ENCODE measurements at regions not wholly inside any gene's neighbourhood (a gene's known extent, or its start where the extent isn't known, plus 50 kb on each side); places are given as distances from the start of the nearest gene placed in this dataset.

DNA sequence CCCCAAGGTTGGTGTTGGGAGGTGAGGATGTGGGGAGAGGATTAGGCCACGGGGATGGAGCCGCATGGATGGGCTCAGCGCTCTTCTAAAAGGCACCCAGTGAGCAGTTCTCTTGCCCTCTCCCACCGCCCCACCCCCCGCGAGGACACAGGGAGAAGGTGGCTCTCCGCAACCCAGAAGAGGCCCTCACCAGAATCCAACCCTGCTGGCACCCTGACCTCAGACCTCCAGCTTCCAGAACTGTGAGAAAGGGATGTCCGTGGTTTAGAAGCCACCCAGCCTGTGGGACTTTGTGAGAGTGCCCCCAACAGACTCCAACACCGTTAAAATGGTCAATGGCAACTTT lies 242.8 kb upstream of the PPP2R2D start:
- no peaks in the 10 kb centered on the region for H3K9me3 ChIP-seq (ENCODE audit: control insufficient read depth, low read length)
- H3K4me1 ChIP-seq (ENCODE audit: control insufficient read depth, insufficient read depth, low read length, poor library complexity, severe bottlenecking) = peaks cover 2% of the 10 kb centered on the region
- no peak overlapping the region for H3K4me3 ChIP-seq (ENCODE audit: extremely low read depth, insufficient read depth, low read length, poor library complexity, severe bottlenecking)
- no peak overlapping the region for H3K27ac ChIP-seq (ENCODE audit: low read depth, low read length, severe bottlenecking)
- H3K36me3 ChIP-seq (ENCODE audit: control insufficient read depth, insufficient read depth, low read length) = no peaks in the 10 kb centered on the region
- WGBS, 2 experiments (ENCODE audit: insufficient coverage in 2 of 2) = 88 to 91% methylated on average over 4 of the region's 9 CpGs

DNA sequence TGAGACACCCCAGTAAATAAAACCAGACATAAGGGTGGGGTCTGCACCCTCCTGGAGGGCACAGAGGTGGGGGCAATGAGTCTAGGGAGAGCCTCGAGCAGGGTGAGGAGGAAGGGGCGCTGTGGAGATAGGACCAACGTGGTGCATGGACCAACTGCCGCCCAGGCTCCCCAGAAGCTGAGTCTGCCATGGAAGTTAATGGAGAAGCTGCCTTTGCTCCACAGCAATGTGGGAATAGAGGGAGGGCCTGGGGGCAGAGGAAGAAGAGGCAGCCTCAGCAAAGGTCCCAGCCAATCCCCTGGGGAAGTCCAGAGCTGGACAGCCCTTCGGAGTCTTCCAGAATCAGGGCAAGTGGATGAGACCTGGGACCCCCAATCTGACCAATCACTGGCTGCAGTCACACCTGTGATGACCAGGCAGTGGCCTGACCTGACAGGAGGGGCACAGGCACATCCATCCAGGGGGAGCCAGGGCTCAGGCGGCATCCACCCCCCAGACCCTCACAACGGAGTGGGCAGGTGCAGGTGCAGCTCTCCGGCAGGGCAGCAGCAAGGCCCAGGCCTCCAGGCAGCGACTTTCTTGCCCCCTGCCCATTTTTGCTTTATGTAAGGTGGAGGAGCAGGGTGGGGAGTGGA lies 242.2 kb upstream of the PPP2R2D start:
- Histone ChIP-seq H3K27ac (ENCODE audit: low read depth, low read length, severe bottlenecking) (no peak overlapping the region), H3K9me3 (ENCODE audit: control insufficient read depth, low read length) (no peaks in the 10 kb centered on the region), H3K36me3 (ENCODE audit: control insufficient read depth, insufficient read depth, low read length) (no peaks in the 10 kb centered on the region), H3K4me3 (ENCODE audit: extremely low read depth, insufficient read depth, low read length, poor library complexity, severe bottlenecking) (no peak overlapping the region), H3K4me1 (ENCODE audit: control insufficient read depth, insufficient read depth, low read length, poor library complexity, severe bottlenecking) (peaks cover 2% of the 10 kb centered on the region)
- 60 to 81% methylated on average over 4 to 7 of the region's 9 CpGs for WGBS, 2 experiments (ENCODE audit: insufficient coverage in 2 of 2)

DNA sequence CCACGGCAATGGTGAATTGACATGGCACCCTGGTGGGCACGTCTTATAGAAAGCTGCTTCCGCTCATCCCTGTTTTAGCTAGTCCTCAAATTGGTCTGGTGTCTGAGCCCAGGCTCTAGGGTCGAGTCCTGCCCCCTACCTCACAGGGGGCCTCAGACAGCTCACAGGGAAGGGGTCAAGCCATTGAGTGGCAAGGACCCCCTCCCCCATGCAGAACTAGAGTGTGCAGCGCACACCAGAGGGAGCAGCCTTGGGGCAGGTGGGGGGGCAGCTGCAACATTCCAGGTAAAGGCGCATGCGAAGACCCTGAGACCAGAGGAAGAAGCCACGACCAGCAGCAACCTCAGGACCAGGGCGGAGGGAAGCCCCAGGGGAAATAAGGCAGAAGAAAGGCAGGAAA lies 240.4 kb upstream of the PPP2R2D start:
- no peaks in the 10 kb centered on the region for H3K9me3 ChIP-seq (ENCODE audit: control insufficient read depth, low read length)
- 88 to 90% methylated on average over 5 to 9 of the region's 9 CpGs for WGBS, 2 experiments (ENCODE audit: insufficient coverage in 2 of 2)
- H3K4me3 ChIP-seq (ENCODE audit: extremely low read depth, insufficient read depth, low read length, poor library complexity, severe bottlenecking) = no peak overlapping the region
- H3K4me1 ChIP-seq (ENCODE audit: control insufficient read depth, insufficient read depth, low read length, poor library complexity, severe bottlenecking) = no peaks in the 10 kb centered on the region
- H3K27ac ChIP-seq (ENCODE audit: low read depth, low read length, severe bottlenecking) = no peak overlapping the region
- H3K36me3 ChIP-seq (ENCODE audit: control insufficient read depth, insufficient read depth, low read length) = no peaks in the 10 kb centered on the region

DNA sequence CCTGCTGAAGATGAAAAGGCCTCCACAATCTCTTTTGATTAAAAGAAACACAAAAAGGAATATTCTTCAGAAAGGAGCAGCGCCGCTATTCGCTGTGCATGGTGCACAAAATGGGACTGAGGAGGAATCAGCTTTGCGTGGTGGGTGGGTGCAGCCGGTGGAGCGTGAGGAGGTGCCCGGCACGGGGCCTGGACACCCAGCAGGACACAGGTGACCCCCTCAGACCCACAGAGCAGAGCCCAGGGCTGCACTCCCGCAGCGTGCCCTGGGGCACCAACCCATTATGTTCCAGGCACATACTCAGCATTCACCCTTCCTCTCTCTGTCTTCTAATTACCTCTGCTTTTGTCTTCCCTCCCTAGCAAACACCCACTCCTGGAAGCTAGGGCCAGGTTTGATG lies 238.0 kb upstream of the PPP2R2D start:
- no peak overlapping the region for H3K4me3 ChIP-seq (ENCODE audit: extremely low read depth, insufficient read depth, low read length, poor library complexity, severe bottlenecking)
- no peaks in the 10 kb centered on the region for H3K4me1 ChIP-seq (ENCODE audit: control insufficient read depth, insufficient read depth, low read length, poor library complexity, severe bottlenecking)
- WGBS, 2 experiments (ENCODE audit: insufficient coverage in 2 of 2) = 73 to 79% methylated on average over 8 to 10 of the region's 10 CpGs

DNA sequence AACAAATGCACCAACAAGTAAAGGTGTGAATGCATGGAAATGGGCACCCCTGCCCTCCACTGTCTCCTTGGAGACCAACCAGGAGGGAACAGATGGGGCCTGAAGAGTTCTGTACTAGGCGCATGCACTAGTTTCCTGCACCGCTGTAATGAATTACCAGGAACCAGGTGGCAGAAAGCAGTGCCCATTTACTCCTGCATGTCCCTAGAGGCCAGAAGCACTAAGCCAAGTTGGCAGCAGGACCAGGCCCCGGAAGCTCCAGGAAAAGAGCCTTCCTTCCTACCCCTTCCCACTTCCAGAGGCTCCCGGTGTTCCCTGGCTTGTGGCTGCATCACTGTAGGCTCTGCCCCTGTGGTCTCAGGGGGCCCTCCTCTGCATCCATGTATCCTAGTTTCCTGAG lies 237.5 kb upstream of the PPP2R2D start:
- Histone ChIP-seq H3K9me3 (ENCODE audit: control insufficient read depth, low read length) (no peaks in the 10 kb centered on the region), H3K27ac (ENCODE audit: low read depth, low read length, severe bottlenecking) (no peak overlapping the region), H3K36me3 (ENCODE audit: control insufficient read depth, insufficient read depth, low read length) (no peaks in the 10 kb centered on the region), H3K4me1 (ENCODE audit: control insufficient read depth, insufficient read depth, low read length, poor library complexity, severe bottlenecking) (no peaks in the 10 kb centered on the region), H3K4me3 (ENCODE audit: extremely low read depth, insufficient read depth, low read length, poor library complexity, severe bottlenecking) (no peak overlapping the region)
- 87 to 97% methylated on average over 4 of the region's 4 CpGs for WGBS, 2 experiments (ENCODE audit: insufficient coverage in 2 of 2)

More for the DNA sequence above, 238.0 kb upstream of the PPP2R2D start:
- no peaks in the 10 kb centered on the region for H3K9me3 ChIP-seq (ENCODE audit: control insufficient read depth, low read length)
- H3K36me3 ChIP-seq (ENCODE audit: control insufficient read depth, insufficient read depth, low read length) = no peaks in the 10 kb centered on the region
- no peak overlapping the region for H3K27ac ChIP-seq (ENCODE audit: low read depth, low read length, severe bottlenecking)

DNA sequence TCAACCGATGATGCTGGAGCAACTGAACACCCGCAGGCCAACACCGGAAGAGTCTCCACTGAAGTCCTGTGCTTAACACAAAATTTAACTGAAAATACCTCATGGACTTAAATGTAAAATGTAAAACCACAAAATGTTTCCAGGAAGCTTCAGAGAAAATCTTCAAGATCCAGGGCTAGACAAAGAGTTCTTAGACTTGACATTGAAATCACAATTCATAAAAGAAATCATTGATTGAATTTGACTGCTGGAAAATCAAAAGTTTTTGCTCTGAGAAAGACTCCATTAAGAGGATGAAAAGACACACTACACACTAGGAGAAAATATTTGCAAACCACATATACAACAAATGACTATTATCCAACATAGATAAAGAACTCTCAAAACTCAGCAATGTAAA lies 234.7 kb upstream of the PPP2R2D start:
- H3K9me3 ChIP-seq (ENCODE audit: control insufficient read depth, low read length) = no peaks in the 10 kb centered on the region
- H3K4me3 ChIP-seq (ENCODE audit: extremely low read depth, insufficient read depth, low read length, poor library complexity, severe bottlenecking) = no peak overlapping the region
- H3K27ac ChIP-seq (ENCODE audit: low read depth, low read length, severe bottlenecking) = no peak overlapping the region
- WGBS, 2 experiments (ENCODE audit: insufficient coverage in 2 of 2) = no CpG with 5 or more reads among the region's 3 CpGs
- no peaks in the 10 kb centered on the region for H3K36me3 ChIP-seq (ENCODE audit: control insufficient read depth, insufficient read depth, low read length)
- H3K4me1 ChIP-seq (ENCODE audit: control insufficient read depth, insufficient read depth, low read length, poor library complexity, severe bottlenecking) = no peaks in the 10 kb centered on the region

DNA sequence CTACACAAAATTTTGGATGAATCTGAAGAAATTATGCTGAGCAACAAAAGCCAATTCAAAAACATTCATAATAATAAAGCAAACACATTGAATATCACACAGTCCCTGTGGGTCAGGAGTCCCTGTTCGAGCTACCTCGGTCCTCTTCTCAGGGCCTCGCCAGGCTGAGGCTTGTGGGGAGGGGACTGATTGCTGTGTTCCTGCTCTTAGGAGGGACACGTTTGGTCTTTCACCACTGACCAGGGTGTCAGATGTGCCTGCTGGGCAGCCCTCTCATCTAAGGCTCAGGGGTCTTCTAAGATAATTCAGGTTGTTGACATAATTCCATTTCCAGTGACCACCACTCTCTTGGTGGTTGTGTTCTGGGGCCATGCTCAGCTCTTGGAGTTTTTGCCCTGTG lies 233.8 kb upstream of the PPP2R2D start:
- no peak overlapping the region for H3K27ac ChIP-seq (ENCODE audit: low read depth, low read length, severe bottlenecking)
- WGBS, 2 experiments (ENCODE audit: insufficient coverage in 2 of 2) = 80 to 88% methylated on average over 1 to 2 of the region's 4 CpGs
- H3K4me1 ChIP-seq (ENCODE audit: control insufficient read depth, insufficient read depth, low read length, poor library complexity, severe bottlenecking) = no peaks in the 10 kb centered on the region
- no peak overlapping the region for H3K4me3 ChIP-seq (ENCODE audit: extremely low read depth, insufficient read depth, low read length, poor library complexity, severe bottlenecking)
- H3K36me3 ChIP-seq (ENCODE audit: control insufficient read depth, insufficient read depth, low read length) = no peaks in the 10 kb centered on the region
- no peaks in the 10 kb centered on the region for H3K9me3 ChIP-seq (ENCODE audit: control insufficient read depth, low read length)

DNA sequence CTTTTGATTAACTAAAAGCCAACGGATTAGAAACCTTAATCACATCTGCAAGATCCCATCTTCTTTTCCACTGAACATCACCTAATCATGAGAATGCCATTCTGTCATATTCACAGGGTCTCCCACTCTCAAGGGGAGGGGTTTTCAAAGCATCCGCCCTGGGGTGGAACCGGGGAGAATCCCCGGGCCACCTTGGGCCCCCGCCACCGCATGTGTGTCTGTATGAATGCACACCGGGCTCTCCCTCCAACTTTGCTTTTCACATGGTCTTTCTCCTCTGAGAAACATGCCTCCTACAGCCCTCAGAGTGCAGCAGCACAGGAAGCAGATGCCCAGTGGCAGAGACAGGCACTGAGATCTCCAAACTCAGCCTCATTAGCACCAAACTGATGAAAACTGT lies 233.2 kb upstream of the PPP2R2D start:
- H3K4me3 ChIP-seq (ENCODE audit: extremely low read depth, insufficient read depth, low read length, poor library complexity, severe bottlenecking) = no peak overlapping the region
- no peaks in the 10 kb centered on the region for H3K9me3 ChIP-seq (ENCODE audit: control insufficient read depth, low read length)

DNA sequence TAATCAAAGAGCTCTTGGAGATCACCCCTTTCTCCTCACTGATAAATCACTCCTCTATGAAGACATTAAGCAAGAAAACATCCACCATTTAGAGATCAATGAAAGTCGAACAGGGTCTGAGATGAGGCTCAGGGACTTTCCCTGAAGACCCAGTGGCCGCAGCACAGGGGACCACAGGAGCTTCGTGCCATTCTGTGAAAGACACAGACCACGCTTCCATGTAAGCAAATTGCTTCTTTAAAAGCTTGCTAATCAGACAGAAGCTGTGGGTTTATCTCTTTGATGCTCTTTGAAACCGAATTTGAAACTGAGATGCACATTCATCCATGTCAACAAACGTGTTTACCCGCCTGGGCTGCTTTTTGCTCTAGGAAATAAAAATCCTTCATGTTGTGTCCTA lies 231.9 kb upstream of the PPP2R2D start:
- H3K4me1 ChIP-seq (ENCODE audit: control insufficient read depth, insufficient read depth, low read length, poor library complexity, severe bottlenecking) = no peaks in the 10 kb centered on the region
- H3K27ac ChIP-seq (ENCODE audit: low read depth, low read length, severe bottlenecking) = no peak overlapping the region
- no peak overlapping the region for H3K4me3 ChIP-seq (ENCODE audit: extremely low read depth, insufficient read depth, low read length, poor library complexity, severe bottlenecking)
- H3K9me3 ChIP-seq (ENCODE audit: control insufficient read depth, low read length) = no peaks in the 10 kb centered on the region
- H3K36me3 ChIP-seq (ENCODE audit: control insufficient read depth, insufficient read depth, low read length) = no peaks in the 10 kb centered on the region
- 56 to 64% methylated on average over 6 to 7 of the region's 7 CpGs for WGBS, 2 experiments (ENCODE audit: insufficient coverage in 2 of 2)

More for the DNA sequence above, 233.2 kb upstream of the PPP2R2D start:
- 89 to 95% methylated on average over 6 to 7 of the region's 7 CpGs for WGBS, 2 experiments (ENCODE audit: insufficient coverage in 2 of 2)
- no peak overlapping the region for H3K27ac ChIP-seq (ENCODE audit: low read depth, low read length, severe bottlenecking)
- no peaks in the 10 kb centered on the region for H3K4me1 ChIP-seq (ENCODE audit: control insufficient read depth, insufficient read depth, low read length, poor library complexity, severe bottlenecking)
- no peaks in the 10 kb centered on the region for H3K36me3 ChIP-seq (ENCODE audit: control insufficient read depth, insufficient read depth, low read length)

DNA sequence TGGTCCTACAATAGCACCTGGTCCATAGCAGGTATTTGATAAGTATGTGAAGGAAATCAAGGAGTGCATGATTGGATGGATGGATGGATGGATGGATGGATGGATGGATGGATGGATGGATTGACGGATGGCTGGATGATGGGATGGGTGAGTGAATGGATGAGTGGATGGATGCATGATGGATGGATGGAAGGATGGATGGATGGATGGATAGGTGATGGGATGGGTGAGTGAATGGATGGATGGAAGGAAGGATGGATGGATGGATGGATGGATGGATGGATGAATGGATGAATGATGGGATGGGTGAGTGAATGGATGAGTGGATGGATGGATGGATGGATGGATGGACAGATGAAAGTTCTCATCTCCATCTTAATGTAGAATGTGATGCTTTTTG lies 231.0 kb upstream of the PPP2R2D start:
- WGBS, 2 experiments (ENCODE audit: insufficient coverage in 2 of 2) = 85 to 93% methylated on average over 1 of the region's 1 CpG
- H3K36me3 ChIP-seq (ENCODE audit: control insufficient read depth, insufficient read depth, low read length) = no peaks in the 10 kb centered on the region
- H3K4me3 ChIP-seq (ENCODE audit: extremely low read depth, insufficient read depth, low read length, poor library complexity, severe bottlenecking) = no peak overlapping the region
- no peaks in the 10 kb centered on the region for H3K9me3 ChIP-seq (ENCODE audit: control insufficient read depth, low read length)
- H3K4me1 ChIP-seq (ENCODE audit: control insufficient read depth, insufficient read depth, low read length, poor library complexity, severe bottlenecking) = no peaks in the 10 kb centered on the region
- no peak overlapping the region for H3K27ac ChIP-seq (ENCODE audit: low read depth, low read length, severe bottlenecking)

DNA sequence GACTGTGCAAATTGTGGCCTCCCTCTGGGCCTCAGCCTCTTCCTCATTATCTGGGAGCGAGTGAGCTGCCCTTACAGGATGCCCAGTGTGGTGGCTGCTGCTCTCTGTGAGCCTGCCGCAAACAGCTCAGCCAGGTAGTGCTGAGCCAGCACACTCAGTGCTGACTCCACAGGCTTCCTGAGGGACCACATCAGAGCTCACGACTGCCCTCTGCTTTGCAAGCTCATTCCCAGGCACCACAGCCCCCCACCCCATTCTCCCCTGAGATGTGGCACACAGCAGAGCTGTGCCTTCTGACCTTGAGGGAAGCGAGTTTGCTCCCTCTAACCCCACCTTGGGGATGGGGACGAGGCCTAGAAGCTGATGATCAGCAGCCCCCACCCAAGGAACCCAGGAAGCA lies 230.5 kb upstream of the PPP2R2D start:
- Histone ChIP-seq H3K27ac (ENCODE audit: low read depth, low read length, severe bottlenecking) (no peak overlapping the region), H3K9me3 (ENCODE audit: control insufficient read depth, low read length) (no peaks in the 10 kb centered on the region), H3K4me3 (ENCODE audit: extremely low read depth, insufficient read depth, low read length, poor library complexity, severe bottlenecking) (no peak overlapping the region), H3K36me3 (ENCODE audit: control insufficient read depth, insufficient read depth, low read length) (no peaks in the 10 kb centered on the region), H3K4me1 (ENCODE audit: control insufficient read depth, insufficient read depth, low read length, poor library complexity, severe bottlenecking) (no peaks in the 10 kb centered on the region)
- 88 to 89% methylated on average over 2 to 4 of the region's 5 CpGs for WGBS, 2 experiments (ENCODE audit: insufficient coverage in 2 of 2)

Data from mesodermal cell (in vitro differentiated cells).